ENCODE measurements at regions not wholly inside any gene's neighbourhood (a gene's known extent, or its start where the extent isn't known, plus 50 kb on each side); places are given as distances from the start of the nearest gene placed in this dataset.

- TF ChIP-seq POLR2A (IDR thresholded peaks at IDR 0.05) (no peak), EP300 (IDR thresholded peaks at IDR 0.05) (no peak)
Observed at GRCh38 chr2:236947294-236947693, 138.4 kb upstream of the COPS8 start.

Data from ovary (tissue), 1 donor.